Tongue (tissue), 1 donor: ENCODE measurements at regions not wholly inside any gene's neighbourhood (a gene's known extent, or its start where the extent isn't known, plus 50 kb on each side); places are given as distances from the start of the nearest gene placed in this dataset.
"Not testable (repeated sequence)": the region's sequence is repeated elsewhere in the genome, so short reads cannot be mapped to it uniquely, and the experiment has no call there.

Experiments
- DNase-seq: peaks from one replicate; pipeline ENCODE4 v3.0.0-alpha.2; 2015

DNA sequence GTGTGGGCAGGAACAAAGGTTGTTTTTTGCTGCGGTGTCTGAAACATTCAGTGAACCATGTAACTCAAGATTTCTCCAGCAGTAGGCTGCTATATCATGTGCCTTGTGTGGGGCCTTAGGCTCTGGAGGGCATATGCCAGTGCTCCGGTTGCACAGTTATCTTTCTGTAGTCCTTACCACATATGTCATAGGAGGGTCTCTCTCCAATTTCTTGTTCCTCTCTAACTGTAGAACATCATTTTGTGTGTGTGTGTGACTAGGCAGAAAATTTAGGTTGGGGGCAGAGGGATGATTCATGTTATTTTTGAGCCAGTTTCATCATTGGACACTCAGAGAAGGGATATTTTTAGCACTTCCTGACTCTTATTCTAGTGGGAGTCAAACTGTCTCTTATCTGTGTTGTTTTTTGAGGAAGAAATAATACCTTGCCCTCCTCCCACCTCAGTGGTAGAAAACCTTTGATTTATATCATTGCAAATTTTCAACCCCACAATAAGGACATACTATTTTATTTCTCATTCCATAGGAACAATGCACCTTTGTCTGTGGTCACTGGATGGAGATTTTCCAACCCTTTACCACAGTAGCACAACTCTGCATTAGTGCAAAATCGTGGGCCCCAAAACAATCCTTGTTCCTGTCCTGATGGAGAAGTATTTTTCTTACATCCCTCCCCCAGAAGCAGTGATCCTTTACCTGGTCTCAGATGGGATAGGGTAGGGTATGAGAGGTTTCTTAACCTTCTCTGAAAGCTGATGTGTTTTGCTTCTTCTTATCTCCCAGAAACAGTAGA is 113.9 kb downstream of the CCDC74A start:
- DNase-seq = no peak

DNA sequence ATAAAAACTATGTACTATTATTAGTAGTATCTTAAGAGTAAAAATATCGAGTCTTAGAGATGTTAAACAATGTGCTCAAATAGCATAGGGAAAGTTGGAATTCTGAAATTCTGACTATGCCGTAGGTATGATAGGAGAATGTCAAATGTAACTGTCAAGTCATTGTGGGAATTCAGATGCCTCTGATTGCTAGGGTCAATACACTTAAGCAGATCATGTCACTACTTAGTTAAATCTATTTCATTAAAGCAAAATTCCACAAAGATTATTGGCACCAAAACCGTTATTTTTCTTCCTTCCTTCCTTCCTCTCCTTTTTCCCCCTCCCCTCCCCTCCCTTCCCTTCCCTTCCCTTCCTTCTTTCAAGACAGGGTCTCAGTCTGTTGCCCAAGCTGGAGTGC is 115.5 kb downstream of the CCDC74A start:
- not testable (repeated sequence) for DNase-seq

DNA sequence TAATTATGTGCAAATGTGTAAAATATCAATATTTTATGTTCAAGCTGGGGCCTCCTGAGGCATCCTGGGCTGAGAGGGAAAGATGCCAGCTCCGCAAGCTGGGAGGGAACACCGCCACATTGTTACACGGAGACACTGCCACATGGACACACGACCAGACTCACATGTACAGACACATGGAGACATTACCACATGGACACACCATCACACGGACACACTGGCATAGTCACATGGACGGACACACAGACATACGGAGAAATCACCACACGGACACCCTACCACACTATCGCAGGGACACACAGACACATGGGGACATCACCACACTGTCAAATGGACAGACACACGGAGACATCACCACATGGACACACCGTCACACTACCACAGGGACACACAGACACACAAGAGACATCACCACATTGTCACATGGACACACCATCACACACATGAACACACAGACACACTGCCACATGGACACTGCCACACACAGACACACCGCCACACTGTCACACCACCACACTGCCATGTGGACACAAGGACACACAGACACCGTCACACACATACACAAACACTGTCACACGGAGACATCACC is 117.6 kb downstream of the CCDC74A start:
- DNase-seq = no peak

DNA sequence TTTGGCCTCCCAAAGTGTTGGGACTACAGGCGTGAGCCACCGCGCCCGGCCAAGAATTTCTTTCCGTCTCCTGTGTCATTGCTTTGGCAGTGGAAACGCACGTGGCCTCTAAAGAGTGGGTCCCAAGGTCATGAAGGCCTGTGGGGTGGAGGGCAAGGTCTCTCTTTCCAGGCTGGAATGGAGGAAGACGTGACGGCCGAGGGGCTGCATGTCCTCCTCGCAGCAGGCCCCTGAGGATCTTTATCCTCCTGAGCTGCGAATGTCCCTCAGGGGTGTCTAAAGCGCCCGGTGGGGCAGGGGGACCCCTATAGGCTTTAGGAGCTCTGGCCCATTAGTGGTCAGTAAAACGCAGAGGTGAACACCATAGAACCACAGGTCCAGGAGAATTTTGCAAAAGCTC is 118.5 kb downstream of the CCDC74A start:
- DNase-seq = not testable (repeated sequence)

DNA sequence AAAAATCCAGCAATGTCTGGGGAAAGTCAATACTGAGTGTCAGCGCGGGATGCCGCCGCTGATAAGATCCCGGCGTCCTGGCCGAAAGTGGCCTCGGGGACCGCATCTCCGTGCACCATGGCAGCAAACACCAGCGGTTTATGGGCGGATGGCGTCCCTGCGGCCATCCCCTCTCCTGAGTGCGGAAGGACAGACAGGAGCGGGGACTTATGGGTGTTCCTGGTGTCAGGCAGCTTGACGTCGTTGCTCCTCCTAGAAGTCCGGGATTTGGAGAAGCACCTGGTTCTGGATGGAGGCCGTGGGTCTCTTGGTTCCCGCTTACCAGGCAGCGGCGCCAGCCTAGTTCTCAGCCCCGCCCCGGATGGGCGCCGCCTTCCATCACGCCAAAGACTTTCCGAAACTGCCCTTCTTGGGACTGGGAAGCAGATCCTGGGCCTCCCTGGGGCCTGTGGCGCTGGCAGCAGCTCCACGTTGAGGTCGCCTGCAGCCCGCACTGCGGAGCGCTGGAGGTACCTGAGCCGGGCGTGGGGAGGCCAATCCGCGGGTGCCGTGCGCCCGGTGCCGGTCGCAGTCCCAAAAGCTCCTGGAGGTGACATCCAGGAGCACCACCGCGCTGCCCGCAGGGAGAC is 119.1 kb downstream of the CCDC74A start:
- DNase-seq = peak; percentile 2

DNA sequence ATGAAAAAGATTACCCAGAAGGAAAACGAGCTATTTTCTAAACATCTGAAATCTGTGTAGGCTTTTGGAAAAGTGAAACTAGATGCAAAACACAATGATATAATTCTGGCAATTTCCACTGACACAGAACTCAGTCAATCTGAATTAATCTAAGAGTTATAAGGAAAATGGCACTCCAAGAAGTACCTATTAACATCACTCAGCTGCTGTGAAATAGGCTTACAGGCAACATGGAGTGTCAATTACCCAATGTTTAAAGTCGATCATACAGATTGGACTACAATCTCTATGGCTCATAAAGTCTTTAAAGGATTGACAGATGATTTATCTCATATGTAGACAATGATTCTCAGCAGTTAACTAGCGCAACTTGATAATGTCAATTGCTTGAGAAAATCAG is 120.9 kb downstream of the CCDC74A start:
- DNase-seq = not testable (repeated sequence)

DNA sequence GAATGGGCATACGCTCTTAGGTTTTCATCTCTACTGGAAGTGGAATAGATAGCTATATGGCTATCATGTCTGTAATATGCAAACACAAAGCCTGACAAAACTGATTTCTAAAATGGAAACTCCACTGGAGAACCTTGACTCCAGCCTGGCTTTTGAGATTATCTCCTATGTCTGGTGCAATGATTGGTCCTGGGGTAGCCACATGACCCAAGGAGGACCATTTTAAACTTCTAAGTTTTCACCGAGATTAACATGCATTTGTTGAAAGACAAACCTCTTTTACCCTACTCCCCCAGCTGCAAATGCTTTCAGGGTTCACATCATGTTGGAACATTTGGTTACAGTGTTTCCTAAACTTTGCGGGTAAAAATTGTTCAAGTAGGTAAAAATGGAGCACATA is 124.6 kb downstream of the CCDC74A start:
- DNase-seq = not testable (repeated sequence)

DNA sequence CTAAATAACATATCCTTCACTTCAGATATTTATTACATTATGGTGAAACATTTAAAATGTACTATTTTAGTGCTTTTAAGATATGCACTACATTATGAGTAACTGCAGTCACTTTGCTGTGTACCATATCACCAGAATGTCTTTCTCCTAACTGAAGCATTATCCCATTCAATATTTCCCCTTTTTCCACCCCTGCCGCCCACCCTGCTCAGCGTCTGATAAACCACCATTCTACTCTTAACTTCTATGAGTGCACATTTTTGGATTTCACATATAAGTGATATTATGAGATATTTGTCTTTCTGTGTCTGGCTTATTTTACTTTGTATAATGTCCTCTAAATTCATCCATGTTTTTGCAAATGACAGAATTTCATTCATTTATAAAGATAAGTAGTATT is 126.4 kb downstream of the CCDC74A start:
- DNase-seq = not testable (repeated sequence)

DNA sequence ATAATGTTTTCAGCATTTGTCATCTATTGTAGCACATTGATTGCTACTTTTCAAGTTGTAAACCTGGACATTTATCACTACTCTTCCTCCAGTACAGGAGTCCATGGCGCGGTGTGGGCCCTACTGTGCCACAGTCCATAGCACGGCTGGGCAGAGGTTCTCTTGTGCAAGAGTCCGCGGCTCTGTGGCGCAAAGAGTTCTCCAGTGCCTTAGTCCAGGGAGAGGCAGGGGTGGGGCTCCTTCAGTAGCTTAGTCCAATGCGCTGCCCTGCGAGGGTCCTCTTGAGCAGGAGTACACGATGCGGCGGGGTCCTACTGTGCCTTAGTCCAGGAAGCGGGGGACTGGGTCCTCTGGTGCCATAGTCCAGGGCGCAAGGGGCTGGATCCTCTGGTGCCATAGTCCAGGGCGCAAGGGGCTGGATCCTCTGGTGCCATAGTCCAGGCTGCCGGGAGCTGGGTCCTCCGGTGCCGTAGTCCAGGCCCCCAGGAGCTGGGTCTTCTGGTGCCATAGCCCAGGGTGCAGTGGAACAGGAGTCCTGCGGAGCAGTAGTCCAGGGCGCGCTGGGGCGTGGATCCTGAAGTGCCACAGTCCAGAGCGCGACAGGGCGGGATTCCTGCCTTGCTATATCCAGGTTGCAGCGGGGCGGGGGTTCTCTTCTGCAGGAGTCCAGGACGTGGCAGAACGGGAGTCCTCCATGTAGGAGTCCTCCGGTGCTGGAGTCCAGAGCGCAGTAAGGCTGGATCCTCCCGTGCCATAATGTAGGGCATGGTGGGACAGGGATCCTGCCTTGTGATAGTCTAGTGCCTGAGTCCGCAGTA is 129.3 kb downstream of the CCDC74A start:
- DNase-seq = no peak

DNA sequence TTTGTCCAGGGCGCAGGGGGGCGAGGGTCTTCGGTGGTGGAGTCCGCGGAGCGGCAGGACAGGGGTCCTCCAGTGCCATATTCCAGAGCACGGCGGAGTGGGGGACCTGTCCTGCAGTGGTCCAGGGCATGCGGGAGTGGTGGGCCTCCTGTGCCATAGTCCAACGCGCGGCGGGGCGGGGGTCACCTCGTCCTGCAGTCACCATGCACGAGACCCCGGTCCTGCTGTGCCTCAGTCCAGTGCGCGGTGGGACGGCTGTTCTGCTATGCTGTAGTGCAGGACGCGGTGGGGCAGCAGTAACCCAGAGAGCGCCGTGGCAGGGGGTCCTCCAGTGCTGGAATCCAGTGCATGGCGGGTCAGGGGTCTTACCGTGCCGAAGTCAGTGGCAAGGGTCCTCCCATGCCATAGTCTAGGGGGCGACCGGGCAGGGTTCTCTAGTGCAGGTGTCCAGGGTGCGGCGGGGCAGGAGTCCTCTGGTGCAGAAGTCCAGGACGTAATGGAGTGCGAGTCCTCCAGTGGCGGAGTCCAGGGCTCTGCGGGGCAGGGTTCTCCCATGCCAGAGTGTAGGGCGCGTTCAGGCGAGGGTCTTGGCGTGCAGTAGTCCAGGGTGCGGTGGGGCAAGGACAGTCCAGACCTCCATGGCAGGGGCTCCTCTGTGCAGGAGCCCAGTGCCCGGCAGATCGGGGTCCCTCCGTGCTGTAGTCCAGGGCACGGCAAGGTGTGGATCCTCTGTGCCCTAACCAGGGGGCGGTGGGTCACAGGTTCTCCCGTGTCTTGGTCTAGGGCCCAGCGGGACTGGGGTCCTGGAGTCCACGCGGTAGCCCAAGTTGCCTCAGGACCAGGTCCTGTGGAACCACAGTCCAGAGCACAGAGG is 130.4 kb downstream of the CCDC74A start:
- DNase-seq = no peak

DNA sequence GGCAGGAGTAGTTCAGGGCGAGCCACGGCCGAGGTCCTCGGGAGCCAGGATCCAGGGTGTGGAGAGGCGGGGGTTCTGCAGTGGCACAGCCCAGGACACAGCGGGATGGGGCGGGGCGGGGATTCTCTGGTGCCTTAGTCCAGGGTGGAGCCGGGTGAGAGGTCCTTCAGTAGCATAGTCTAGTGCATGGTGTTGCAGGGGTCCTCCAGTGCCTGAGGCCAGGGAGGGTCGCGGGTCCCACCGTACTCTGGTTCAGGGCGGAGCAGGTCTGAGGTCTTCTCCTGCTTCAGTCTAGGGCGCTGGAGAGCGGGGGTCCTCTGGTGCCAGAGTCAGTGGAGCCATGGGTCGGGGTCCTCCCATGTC is 131.1 kb downstream of the CCDC74A start:
- no peak for DNase-seq

DNA sequence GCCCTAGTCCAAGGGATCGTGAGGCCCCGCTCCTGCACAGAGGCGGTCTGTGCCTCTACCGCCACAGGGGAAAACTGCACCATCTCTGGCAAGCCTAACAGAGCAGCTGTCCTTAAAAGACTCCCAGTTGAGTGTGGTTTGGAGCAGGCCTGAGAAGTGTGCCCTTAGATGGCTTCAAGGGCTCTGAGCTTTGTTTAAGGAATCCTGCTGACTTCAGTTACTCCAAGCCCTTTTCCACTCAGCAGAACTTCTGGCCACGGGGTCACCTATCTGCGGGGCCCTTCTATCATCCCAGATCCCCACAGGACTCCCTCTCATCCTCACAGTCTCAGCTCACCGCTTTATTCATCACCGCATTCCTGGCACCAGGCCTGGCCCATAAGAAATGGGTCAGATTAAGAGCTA is 131.5 kb downstream of the CCDC74A start:
- DNase-seq = no peak

DNA sequence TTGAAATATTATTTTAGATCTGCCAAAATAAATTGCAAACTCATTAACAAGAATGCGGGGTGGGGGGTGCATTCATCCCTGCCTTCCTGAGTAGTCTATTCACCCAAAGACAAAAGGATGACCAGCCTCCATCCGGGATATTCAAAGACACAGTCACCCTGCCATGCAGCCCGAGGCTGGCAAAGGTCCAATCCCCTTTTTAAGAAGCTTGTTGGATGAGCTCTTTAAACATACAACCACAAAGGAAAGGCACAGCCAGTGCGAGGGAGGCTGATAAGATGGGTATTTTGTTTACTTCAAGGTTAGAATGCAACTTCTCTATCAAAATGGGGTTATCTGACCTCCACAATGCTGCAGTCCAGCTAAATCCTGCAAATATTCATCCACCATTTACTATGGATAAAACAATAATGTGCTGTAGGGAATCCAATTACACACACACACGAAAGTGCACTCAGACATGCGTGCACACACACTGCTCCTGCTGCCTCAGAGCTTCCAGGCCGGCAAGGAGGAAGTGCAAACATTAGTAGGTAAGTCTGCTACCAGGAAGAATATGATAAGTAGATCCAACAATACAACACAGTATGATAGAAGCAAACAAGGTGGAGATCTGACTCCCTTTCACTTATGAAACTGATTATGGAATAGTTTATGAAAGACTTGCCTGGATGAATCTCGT is 133.6 kb downstream of the CCDC74A start:
- DNase-seq = not testable (repeated sequence)

DNA sequence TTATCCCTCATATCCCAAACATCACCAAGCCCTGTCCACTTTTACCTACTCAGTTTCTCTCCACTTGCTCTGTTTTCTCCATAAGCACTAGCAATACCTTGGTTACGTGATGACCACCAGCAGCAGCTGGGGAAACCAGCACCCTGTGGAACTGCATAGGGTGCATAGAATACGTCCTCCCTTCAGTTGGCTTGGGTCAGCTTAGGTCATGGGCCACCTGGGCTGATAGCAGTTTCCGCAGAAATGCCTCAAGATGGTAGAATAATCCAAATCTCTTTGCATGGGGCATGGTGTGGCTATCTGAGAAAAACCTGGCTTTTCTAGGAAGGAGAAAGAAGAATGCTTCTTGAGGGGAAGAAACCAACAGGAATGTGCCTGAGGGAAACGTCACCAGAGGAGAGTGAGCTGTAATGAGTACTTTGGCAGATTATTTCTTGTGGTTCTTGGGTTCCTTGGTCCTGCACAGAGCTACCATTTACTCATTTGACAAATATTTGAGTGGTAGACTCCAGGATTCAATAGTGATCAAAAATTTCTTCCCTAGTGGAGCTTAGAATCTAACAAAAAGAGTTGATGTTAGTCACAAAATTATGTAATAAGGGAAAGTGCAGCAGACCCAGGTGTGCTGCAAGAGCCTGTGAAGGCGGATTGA is 134.3 kb downstream of the CCDC74A start:
- not testable (repeated sequence) for DNase-seq

DNA sequence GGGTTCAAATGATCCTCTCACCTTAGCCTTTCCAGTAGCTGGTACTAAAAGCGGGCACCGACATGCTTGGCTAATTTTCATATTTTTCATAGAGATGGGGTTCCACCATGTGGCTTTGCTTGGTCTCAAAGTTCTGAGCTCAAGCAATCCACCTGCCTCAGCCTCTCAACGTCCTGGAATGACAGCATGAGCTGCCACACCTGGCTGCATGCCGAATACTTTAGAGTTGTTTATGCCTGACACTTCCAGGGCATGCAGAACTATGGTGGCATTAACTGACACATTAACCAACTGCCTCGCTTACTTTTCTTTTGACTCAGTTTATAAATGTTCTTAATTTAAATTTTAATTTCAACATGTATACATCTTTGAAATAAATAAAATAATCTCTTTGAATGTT is 135.8 kb downstream of the CCDC74A start:
- DNase-seq = not testable (repeated sequence)

DNA sequence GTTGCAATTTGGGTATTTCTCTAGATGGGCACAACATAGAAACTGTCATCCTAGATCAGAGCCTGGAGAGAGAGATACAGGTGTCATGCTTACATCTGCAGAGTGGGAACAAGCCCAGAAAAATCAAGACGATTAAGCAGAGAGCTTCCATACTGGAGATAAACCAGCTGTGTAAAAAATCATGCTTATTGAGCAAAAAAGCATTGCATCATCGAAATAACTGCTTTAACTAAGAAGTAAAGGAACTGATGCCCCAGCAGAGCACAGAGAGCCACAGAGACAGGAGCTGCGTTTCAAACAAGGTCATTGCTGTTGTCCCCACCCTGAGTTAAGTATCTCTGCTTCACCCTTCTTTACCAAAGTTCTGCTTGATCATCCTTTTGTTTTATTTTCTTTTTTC is 138.0 kb downstream of the CCDC74A start:
- DNase-seq = not testable (repeated sequence)

DNA sequence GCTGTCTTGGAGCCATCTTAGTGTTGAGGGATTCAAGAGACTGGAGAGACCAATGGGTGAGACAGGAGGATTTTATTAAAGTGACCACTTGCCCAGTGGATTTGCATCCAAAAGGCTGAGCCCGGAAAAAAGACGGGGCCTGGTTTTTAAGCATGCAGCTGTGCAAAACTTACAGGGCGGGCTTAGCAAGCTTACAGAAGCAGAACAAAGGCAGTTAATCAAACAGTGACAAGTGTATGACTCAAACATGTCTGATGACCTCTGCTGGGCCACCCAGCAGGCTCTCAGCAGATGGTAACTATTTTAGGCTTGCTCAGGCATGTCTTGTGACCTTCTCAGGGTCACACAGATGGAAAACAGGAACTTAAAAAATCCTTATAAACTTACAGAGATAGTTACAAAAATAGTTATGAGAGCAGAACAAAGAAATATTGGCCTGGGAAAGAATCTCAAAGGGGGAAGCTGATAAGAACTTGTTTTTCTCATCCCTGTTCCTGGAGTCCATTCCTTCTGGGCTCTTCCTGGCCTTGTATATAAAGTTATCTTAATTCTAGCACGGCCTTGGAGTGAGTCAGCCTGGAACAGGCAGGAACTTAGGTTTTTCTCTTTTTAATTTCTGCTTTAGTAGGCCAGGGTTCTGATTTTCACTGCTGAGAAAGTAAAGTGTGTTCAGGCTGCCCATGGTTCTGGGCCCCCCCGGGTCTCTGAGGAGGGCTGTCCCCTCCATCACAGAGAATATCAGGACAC is 141.3 kb downstream of the CCDC74A start:
- not testable (repeated sequence) for DNase-seq

DNA sequence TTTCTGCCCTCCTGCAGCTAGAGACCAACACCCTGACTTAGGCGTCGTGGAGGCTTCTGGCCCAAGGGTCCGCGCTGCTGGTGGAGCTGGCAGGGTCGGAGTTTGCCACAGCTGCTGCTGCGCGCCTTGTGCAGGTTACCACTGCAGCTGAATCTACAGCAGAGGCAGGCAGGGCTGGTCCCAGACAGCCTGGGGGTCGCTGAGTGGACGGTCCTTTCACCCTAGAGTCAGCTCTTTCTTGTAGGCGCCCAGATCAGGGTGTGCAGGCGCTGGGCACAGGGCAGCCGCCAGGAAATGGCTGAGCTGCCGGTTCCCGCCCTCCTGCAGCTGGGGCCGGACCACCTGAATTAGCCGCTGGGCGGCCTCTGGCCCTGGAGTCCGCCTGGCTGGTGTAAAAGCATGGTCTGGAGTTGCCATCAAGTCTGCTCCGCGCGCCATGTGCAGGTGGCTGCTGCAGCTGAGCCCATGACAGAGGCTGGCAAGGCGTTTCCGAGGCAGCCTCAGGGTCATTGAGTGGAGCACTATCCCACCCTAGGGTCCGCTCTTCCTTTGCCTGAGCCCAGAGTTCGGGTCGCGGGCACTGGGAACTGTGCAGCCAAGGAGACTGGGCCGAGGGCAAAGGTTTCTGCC is 144.3 kb downstream of the CCDC74A start:
- DNase-seq = not testable (repeated sequence)
